A549 (cell line): ENCODE measurements at regions not wholly inside any gene's neighbourhood (a gene's known extent, or its start where the extent isn't known, plus 50 kb on each side); places are given as distances from the start of the nearest gene placed in this dataset.

Experiments
- CEBPB ChIP-seq, 2 experiments: fragments of >200 bp in 1 of 2; sonication (Bioruptor Twin) in 1 of 2; formaldehyde crosslinking in 1 of 2; IDR thresholded peaks; 2 replicates each; pipeline ENCODE4 v1.6.1; 2012 to 2016
- CHD2 ChIP-seq: fragments of 150-350 bp; IDR thresholded peaks from 2 replicates; pipeline ENCODE4 v1.6.1; 2014; ENCODE audit warnings: low read length; ENCODE audit not compliant: partially characterized antibody
- CHD4 ChIP-seq: fragments of 200-600 bp; sonication (generic); IDR thresholded peaks from 2 replicates; pipeline ENCODE4 v1.6.1; 2016; ENCODE audit warnings: antibody characterized with exemption, mild to moderate bottlenecking, borderline replicate concordance
- CTCF ChIP-seq: fragments of >200 bp; sonication (Bioruptor Twin); formaldehyde crosslinking; IDR thresholded peaks from 3 replicates; pipeline ENCODE4 v1.5.1; 2016
- HOXA7 ChIP-seq: fragments of 250-450 bp; sonication (Bioruptor Pico); IDR thresholded peaks from 2 replicates; pipeline ENCODE4 v1.5.0; 2020; ENCODE audit warnings: mild to moderate bottlenecking, moderate library complexity
- KDM1A ChIP-seq: fragments of 200-600 bp; sonication (generic); IDR thresholded peaks from 2 replicates; pipeline ENCODE4 v1.6.1; 2016; ENCODE audit warnings: low read depth, mild to moderate bottlenecking
- MAFK ChIP-seq: fragments of 450-650 bp; IDR thresholded peaks from 2 replicates; pipeline ENCODE4 v1.6.1; 2014; ENCODE audit not compliant: partially characterized antibody
- MYC ChIP-seq: IDR thresholded peaks from 2 replicates; pipeline ENCODE4 v1.6.1; 2012; ENCODE audit warnings: mild to moderate bottlenecking, inconsistent platforms, low read length, improper control_type of control experiment, borderline replicate concordance
- POLR2A ChIP-seq: IDR thresholded peaks from 2 replicates; pipeline ENCODE4 v1.6.1; 2012; ENCODE audit warnings: mild to moderate bottlenecking, low read length
- RCOR1 ChIP-seq: fragments of 150-350 bp; IDR thresholded peaks from 2 replicates; pipeline ENCODE4 v1.6.1; 2014; ENCODE audit warnings: antibody characterized with exemption, low read length, low read depth
- RFX5 ChIP-seq: fragments of 450-650 bp; IDR thresholded peaks from 2 replicates; pipeline ENCODE4 v1.7.1; 2014; ENCODE audit warnings: antibody characterized with exemption, mild to moderate bottlenecking, moderate library complexity
- ZNF302 ChIP-seq: fragments of 250-450 bp; sonication (Bioruptor Pico); IDR thresholded peaks from 2 replicates; pipeline ENCODE4 v1.9.0; 2021; ENCODE audit warnings: inconsistent platforms, mild to moderate bottlenecking, moderate library complexity

- no peak for TF ChIP-seq CTCF
- no peak for TF ChIP-seq HOXA7 (CRISPR knock-in tag)
- TF ChIP-seq CEBPB (IDR thresholded peaks at IDR 0.05): no peak
- TF ChIP-seq POLR2A: no peak
- no peak for TF ChIP-seq CHD2
- no peak for TF ChIP-seq MAFK
- no peak for TF ChIP-seq RFX5
- TF ChIP-seq CHD4: no peak
- TF ChIP-seq ZNF302 (CRISPR knock-in tag): no peak
- no peak for TF ChIP-seq MYC
- no peak for TF ChIP-seq RCOR1
- TF ChIP-seq KDM1A: no peak
Measured at GRCh38 chr13:72198042-72198441, 331.0 kb upstream of the DACH1 start.
